ENCODE measurements at regions not wholly inside any gene's neighbourhood (a gene's known extent, or its start where the extent isn't known, plus 50 kb on each side); places are given as distances from the start of the nearest gene placed in this dataset.
"Not testable (repeated sequence)": the region's sequence is repeated elsewhere in the genome, so short reads cannot be mapped to it uniquely, and the experiment has no call there.

DNA sequence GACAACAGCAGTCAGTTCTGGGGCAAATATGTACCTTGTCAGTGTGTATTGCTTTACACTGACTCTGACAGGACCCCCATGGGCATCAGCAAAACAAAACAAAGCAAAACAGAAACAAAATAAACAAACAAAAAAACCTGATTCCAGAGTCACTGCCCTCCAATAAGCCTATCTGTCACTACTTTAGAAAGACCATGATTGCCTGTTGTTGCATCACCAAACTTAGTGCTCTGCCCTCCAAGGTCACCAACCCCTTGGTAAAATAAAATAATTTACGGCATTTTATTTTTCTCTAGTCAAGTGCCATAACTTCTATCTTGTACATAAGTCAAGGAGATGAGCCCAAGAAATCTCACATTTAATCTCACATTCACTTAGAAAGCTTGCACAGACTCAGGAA lies 120.9 kb upstream of the ADAMTS3 start:
- no peak overlapping the region for H3K27ac ChIP-seq
- TF ChIP-seq, protein P1, sequence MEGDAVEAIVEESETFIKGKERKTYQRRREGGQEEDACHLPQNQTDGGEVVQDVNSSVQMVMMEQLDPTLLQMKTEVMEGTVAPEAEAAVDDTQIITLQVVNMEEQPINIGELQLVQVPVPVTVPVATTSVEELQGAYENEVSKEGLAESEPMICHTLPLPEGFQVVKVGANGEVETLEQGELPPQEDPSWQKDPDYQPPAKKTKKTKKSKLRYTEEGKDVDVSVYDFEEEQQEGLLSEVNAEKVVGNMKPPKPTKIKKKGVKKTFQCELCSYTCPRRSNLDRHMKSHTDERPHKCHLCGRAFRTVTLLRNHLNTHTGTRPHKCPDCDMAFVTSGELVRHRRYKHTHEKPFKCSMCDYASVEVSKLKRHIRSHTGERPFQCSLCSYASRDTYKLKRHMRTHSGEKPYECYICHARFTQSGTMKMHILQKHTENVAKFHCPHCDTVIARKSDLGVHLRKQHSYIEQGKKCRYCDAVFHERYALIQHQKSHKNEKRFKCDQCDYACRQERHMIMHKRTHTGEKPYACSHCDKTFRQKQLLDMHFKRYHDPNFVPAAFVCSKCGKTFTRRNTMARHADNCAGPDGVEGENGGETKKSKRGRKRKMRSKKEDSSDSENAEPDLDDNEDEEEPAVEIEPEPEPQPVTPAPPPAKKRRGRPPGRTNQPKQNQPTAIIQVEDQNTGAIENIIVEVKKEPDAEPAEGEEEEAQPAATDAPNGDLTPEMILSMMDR (IDR thresholded peaks at IDR 0.05) = no peak
- no peak for DNase-seq (ENCODE audit: low spot score)
- H3K9me3 ChIP-seq = no peaks in the 10 kb centered on the region
- H3K27me3 ChIP-seq = no peaks in the 10 kb centered on the region
- H3K4me1 ChIP-seq = no peaks in the 10 kb centered on the region
- no peaks in the 10 kb centered on the region for H3K36me3 ChIP-seq
- H3K4me3 ChIP-seq = no peak overlapping the region

- H3K27me3 ChIP-seq; DNase-seq (ENCODE audit: low spot score); H3K36me3 ChIP-seq; H3K9me3 ChIP-seq; H3K4me1 ChIP-seq; H3K4me3 ChIP-seq; H3K27ac ChIP-seq: not testable (repeated sequence)
Observed at GRCh38 chr4:72686390-72686789, 117.4 kb upstream of the ADAMTS3 start.

- no peaks in the 10 kb centered on the region for H3K36me3 ChIP-seq
- TF ChIP-seq, protein P1 (IDR thresholded peaks at IDR 0.05) = no peak
- no peaks in the 10 kb centered on the region for H3K27me3 ChIP-seq
- H3K4me1 ChIP-seq = no peaks in the 10 kb centered on the region
- no peak for DNase-seq (ENCODE audit: low spot score)
- H3K4me3 ChIP-seq = no peak overlapping the region
- H3K27ac ChIP-seq = no peak overlapping the region
- no peaks in the 10 kb centered on the region for H3K9me3 ChIP-seq
Observed at GRCh38 chr4:72679666-72680065, 110.6 kb upstream of the ADAMTS3 start.

GRCh38 chr4:72677886-72678285 lies 108.9 kb upstream of the ADAMTS3 start:
- TF ChIP-seq, protein P1 (IDR thresholded peaks at IDR 0.05) = no peak
- Histone ChIP-seq H3K36me3 (no peaks in the 10 kb centered on the region), H3K4me3 (no peak overlapping the region), H3K4me1 (no peaks in the 10 kb centered on the region), H3K9me3 (no peaks in the 10 kb centered on the region), H3K27me3 (no peaks in the 10 kb centered on the region), H3K27ac (no peak overlapping the region)
- no peak for DNase-seq (ENCODE audit: low spot score)

GRCh38 chr4:72677265-72677664 lies 108.2 kb upstream of the ADAMTS3 start:
- no peak overlapping the region for H3K27ac ChIP-seq
- no peaks in the 10 kb centered on the region for H3K27me3 ChIP-seq
- no peaks in the 10 kb centered on the region for H3K4me1 ChIP-seq
- no peak for DNase-seq (ENCODE audit: low spot score)
- H3K4me3 ChIP-seq = no peak overlapping the region
- no peaks in the 10 kb centered on the region for H3K9me3 ChIP-seq
- no peaks in the 10 kb centered on the region for H3K36me3 ChIP-seq
- TF ChIP-seq, protein P1 (IDR thresholded peaks at IDR 0.05) = no peak

- no peak for DNase-seq (ENCODE audit: low spot score)
- no peaks in the 10 kb centered on the region for H3K27me3 ChIP-seq
- H3K4me3 ChIP-seq = no peak overlapping the region
- H3K36me3 ChIP-seq = no peaks in the 10 kb centered on the region
- H3K4me1 ChIP-seq = no peaks in the 10 kb centered on the region
- no peak overlapping the region for H3K27ac ChIP-seq
- H3K9me3 ChIP-seq = no peaks in the 10 kb centered on the region
- TF ChIP-seq, protein P1 (IDR thresholded peaks at IDR 0.05) = no peak
Observed at GRCh38 chr4:72671980-72672379, 103.0 kb upstream of the ADAMTS3 start.

All from right atrium auricular region (tissue), 2 donors.